HG03575 (cell line): ENCODE measurements at regions not wholly inside any gene's neighbourhood (a gene's known extent, or its start where the extent isn't known, plus 50 kb on each side); places are given as distances from the start of the nearest gene placed in this dataset.
"Not testable (repeated sequence)": the region's sequence is repeated elsewhere in the genome, so short reads cannot be mapped to it uniquely, and the experiment has no call there.

Experiments used
- ATAC-seq: cut with Tn5 transposase; IDR thresholded peaks from one replicate; pipeline ENCODE4 v1.9.1; 2021; ENCODE audit not compliant: unreplicated experiment, insufficient number of reproducible peaks, low FRiP score; ENCODE audit errors: extremely low read depth

DNA sequence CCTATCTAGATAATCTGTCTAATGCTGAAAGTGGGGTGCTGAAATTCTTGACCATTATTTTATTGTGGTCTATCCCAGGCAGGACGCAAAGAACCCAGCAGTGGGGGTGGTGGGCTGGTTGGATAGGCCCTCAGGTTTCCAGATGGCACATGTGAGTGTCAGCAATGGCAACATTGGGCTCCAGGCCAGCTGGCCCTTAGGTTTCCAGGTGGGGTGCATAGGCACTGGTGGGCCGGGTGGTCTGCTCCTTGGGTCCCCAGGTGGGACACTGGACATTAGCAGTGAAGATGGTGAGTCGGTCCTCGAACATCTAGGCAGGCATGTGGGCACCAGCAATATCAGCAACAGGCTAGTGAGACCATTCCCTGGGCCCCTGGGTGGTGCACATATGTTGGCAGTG, 680.3 kb upstream of the ACVR2A start:
- ATAC-seq, result no peak

DNA sequence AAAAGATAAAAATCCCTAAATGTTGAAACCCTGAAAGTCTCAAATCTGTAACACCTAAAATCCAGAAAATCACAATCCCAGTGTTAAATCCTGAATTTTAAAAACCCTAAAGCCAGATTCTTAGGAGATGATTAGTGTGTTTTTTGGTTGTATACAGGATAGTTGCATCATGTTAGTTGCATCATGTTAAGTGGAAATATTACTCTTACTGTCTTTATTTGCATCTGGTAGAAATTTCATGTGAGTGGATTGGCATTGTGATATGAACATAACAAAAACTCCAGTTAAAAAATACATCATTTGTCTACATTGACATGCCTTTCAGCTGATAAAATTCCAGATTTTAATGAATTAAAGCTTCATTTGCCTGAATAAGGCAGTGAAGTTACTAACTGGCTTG, 683.1 kb upstream of the ACVR2A start:
- no peak for ATAC-seq

DNA sequence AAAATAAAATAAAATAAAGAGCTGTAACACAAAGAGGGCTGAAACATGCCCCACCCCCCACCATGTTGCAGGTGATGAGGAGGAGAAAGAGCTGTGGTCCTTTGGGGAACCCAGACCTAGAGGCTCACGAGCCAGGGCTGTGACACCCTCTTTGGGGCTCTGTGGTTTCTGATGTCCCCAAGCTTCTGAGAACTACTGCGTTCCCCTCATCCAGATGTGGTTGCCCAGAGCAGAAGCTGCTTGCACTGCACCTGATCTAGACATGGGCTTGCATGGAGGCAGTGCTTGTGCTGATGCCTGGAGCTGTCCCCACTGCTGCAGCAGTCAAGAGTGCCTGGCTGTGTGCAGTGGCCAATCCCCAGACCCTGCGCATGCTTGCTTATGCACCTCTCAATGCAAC, 687.9 kb upstream of the ACVR2A start:
- ATAC-seq, result no peak

DNA sequence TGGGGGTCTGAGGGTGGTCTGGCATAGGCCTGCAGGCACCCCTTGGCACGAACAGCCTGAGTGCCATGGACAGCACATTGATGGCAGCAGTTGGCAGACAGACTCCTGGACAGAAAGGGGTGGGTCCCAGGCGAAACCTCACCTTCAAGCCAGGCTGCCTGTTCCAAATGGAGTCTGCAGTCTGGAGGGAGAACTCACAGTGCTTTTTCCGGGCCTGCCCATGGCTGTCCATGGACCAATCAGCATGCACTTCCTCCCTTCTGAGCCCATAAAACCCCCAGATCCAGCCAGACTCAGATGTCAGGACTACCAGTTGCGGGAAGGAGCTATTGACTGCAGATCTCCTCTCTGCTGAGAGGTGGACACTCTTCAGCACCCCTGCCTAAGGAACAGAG, 694.6 kb upstream of the ACVR2A start:
- no peak for ATAC-seq

DNA sequence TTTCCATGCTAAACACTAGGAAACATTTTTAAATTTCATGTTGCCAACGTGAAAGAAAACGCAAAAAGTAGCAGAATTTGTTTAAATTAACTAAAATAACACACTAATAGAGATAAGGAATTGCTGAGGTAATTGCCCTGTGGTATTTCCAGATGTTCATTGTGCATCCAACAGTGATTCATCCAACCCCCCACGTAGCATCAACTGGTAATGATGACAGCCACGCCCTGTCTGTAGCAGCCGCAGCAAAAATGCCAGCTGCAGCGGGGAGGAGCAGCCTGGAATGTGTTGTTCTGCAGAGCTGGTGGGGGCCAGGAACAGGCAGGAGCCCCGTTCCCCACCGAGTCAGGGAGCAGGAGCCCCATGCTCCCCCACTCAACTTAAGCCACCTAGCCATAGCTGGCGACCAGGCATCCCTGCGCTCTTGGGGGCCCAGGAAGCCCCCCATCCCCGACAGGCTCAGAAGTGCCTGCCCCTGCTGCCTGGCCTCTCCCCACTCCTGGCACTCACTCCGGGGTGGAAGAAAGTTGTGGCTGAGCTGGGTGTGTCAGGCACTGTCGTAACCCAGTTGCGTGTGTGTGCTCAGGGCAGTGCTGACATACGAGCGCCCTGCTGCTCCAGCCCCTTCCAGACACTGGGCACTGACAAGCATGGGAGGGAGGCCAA, 695.1 kb upstream of the ACVR2A start:
- no peak for ATAC-seq

DNA sequence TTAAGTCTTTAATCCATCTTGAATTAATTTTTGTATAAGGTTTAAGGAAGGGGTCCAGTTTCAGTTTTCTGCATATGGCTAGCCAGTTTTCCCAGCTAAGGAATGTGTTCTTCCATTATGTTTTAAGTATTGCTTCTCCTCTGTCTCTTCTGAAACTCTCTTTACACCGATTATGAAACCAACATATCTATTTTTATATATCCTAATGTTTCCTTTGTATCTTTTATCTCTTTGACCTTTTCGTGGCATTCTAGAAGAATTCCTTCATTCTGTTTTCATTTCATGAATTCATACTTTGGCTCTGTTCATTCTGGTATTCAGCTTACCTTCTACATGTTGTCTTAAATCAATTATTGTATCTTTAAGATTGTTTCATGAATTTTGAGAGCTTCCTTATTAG, 697.0 kb upstream of the ACVR2A start:
- no peak for ATAC-seq

DNA sequence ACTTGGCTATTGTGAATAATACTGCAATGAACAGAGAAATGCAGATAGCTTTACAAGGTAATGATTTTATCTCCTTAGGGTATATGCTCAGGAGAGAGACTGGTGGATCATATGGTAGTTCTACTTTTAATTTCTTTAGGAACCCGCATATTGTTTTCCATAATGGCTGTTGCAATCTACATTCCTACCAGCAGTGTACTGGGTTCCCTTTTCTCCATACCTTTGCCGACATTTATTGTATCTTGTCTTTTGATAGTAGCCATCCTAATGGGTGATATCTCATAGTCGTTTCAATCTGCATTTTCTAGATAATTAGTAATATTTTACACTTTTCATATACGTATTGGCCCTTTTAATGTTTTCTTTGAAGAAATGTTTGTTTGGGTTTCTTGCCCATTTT, 702.9 kb upstream of the ACVR2A start:
- ATAC-seq, result no peak

DNA sequence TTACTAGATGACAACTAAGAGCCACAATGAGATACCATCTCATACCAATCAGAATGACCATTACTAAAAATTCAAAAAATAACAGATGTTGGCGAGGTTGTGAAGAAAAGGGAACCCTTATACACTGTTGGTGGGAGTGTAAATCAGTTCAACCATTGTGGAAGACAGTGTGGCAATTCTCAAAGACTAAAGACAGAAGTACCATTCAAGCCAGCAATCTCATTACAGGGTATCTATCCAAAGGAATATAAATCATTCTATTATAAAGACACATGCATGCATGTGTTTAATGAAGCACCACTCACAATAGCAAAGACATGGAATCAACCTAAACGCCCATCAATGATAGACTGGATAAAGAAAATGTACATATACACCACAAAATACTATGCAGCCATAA, 705.1 kb upstream of the ACVR2A start:
- not testable (repeated sequence) for ATAC-seq

DNA sequence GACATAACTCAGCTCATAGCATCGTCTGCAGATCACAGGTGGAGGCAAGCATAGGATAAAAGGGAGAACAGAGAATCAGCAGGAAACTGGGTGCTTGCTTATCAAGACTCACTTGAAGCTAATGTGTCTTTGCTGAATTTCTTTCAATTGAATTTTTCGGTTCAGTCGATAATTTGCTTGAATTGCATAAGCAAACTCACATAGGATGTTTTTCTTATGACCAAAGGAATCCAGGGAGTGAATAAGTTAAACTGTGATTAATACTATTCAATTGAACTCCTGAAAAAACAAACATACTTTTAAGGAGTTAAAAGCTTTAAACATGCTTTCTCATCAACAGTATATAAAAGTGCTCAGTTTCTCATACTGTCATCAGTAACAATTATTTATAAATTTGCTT, 707.1 kb upstream of the ACVR2A start:
- no peak for ATAC-seq

DNA sequence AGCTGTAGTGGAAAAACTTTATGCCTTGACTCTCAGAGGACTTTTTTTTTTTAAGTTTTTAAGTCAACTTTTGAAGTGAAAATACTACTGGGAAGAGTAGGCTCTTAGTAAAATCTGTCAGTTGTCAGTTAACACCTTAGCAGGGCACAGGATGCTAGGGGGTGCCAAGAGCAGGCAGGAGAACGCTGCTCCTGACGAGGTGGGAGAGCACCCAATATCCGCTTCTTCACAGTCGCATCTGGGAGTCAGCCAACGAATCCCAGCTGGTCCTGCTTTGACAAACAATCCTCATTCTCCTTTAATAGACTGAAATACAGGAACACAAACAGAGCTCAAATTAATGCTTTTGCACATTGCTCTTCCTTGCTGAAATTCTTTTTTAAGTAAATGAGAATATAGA, 709.5 kb upstream of the ACVR2A start:
- ATAC-seq, result no peak

DNA sequence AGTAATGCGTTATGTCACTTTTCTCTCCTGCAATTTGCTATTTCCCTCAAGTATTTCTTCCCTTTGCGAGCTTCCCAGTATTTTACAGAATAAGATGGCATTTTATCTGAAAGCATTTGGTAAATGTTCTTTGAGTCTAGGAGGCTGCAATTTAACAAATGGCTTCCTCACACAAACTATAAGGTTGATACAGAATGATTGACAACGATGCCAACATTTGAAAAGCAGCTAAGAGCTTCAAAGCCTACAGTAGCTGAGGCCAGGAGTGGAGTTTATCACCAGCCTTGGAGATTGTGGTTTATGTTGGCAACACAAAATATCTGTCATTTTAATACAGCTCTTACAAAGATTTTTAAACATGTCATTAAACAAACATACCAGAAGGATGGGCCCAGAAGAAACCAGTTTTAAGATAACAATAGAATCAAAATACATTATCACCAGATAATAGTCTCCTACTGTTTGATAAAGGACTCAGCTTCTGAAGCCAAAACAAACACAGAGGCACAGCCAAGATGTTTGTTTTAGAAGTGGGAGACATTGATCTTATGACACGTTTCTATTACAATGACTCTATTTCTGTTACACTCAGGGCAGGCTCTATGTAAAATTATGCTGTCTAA, 711.4 kb upstream of the ACVR2A start:
- no peak for ATAC-seq

DNA sequence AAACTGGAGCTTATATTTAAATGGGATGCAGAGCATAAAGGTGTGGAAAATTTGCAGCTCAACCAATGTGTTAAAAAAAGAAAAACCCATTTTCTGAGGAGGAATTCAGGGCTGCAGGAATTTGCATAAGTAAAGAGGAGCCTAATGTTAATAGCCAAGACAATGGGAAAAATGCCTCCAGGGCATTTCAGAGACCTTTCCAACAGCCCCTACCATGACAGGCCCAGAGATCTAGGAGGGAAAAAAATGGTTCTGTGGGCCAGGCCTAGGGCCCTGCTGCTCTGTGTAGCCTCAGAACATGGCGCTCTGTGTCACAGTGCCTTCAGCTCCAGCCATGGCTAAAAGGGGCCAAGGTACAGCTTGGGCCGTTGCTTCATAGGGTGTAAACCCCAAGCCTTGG, 719.7 kb upstream of the ACVR2A start:
- ATAC-seq, result no peak

DNA sequence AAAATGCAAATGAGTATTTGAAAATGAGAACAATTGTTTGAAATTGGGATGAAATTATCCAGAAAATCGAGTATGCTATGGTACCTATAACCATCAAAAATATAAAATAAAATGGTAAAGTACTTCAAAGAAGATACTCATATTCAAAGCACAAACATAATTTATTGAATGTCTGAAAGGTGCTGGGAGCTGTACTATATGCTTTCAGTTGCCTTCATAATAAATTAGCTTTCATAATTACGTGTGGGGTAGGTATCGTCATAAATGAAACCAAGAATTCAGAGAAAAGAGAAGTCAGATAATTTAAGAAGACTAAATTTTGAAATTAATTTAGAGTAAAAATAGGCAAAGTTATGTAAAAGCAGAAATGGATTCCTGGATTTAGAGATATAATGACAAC, 721.9 kb upstream of the ACVR2A start:
- ATAC-seq, result no peak

DNA sequence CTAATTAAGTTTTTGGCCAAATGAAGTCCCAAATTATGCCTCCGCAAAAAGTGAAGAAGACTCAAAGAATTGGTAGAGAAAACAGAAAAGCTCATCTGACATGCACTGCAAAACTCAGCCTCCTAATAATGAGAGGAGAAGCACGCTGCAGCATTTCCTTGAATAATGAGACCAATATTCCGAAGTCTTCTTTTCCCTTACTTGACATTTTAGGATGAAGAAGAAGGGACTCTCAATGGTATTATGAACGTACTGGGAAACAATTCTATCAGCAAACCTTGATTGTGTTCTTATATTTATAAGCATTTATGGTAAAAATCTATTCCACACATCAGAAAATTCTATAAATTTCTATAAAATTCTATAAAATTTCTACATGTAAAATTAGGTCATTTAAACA, 733.9 kb upstream of the ACVR2A start:
- no peak for ATAC-seq

DNA sequence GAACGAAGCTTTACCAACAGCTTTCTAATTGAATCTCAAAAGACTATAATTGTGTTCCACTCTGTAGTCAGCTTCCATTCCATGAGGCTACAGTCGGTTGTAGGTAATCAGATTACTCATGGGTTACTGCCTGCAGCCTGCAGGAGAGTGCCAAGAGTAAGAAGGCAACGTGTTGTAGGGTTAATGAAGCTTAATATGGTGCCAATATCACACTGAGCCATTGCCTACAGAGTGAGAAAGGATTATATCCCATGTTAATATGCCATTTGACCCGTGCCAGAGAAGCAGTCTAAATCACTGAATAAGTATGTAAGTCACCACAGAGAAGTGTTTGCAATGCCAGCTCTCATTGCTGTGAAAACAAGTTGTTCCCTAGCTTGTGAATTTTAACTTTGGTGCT, 734.5 kb upstream of the ACVR2A start:
- no peak for ATAC-seq

DNA sequence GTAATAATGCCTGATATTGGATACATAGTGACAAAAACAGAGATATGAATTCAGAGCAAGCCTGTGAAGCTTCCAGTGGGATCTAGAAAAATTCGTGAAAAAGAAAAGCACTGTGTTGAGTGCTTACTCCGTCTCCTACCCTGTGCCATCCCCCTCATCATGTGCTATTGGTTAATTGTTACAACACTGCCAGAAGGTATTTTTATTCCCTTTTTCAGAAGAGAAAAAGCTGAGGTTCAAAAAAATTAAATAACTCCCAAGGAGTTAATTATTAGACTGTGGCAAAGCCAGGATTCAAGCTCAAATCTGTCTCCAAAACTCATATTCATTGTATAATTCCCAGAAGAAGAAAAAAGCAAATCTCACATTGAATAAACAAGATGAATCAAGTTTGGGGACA, 735.5 kb upstream of the ACVR2A start:
- ATAC-seq, result no peak

DNA sequence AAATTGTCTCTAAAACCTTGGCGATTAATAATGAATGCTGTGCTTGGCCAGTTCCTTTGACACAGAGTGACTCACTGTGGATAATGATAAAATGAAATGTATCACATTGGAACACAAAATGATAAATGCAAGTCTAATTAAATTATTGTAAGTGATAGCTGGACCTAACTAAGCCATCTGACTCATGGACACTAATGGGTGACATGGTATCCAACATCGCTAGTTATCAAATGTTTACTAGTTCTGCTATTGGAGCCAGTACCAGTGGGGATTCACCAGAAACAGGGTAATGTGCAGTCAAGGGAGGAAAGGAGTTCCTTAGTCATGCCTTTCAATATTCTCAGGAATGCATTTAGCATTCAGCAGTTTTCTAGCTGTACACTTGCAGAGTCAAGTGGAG, 736.3 kb upstream of the ACVR2A start:
- no peak for ATAC-seq

DNA sequence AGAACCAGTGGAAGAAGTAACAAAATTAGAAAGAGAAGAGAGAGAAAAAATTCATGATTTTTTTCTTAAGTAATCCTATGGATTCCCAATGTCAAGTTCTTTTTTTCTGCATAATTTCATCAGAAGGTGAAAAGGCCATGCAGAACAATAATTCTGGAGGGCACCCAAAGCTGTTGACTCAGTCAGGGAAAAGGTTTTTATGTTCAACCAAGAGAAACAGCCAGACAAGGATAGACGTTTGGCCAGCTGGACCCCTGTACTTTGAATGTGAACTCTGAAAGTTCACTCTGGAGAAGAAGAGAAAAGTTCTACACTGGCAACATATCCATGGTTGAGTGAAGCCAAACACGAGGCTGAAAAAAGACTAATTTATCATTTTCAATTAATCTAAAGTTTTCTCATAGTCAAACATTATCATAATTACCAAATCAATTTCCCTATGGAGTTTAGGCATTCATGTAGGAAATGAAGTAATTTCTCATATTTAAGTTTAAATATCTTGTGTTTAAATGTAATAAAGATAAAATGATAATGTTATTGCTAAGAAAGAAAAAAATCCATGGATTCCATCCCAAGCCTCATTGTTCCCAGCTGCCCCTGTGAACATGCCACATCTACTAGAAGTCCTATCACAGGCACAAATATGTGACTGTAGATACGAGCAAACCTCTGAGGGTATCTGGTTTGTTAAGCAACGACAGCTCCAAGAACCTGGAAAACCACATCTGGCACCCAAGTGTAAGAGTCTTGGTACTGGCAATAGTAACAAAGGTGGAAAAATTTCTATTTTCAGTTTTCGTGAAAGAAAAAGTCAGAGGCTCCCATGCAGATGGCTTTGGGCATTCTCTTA, 742.7 kb upstream of the ACVR2A start:
- ATAC-seq, result no peak

DNA sequence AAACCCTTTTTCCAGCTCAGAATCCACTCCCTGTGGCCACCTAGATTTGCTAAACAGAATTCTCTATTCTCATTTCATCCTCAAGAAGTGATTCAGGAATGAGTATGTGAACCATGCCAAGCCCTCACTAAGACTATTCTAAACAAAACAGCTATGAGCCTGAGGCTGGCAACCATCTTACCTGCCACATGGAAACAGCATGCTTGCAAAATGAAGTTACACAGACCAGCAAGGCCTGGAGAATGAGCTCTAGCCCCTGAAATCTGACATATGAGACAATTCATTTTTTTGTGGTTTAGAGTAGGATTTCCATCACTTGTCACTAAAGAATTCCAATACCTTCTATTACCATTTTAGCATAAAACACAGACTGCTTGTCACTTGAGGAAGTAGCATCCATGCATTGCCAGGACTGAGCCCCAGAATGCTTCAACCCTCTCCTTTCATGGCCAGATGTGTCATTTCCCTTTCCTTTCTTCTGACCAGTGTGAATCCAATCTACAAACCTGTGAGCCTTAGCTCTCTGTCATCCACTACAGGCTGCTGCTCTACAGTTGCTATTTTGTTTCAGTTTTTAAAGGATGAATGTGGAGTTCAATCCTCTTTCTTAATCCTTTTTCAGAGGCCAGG, 744.3 kb upstream of the ACVR2A start:
- no peak for ATAC-seq

DNA sequence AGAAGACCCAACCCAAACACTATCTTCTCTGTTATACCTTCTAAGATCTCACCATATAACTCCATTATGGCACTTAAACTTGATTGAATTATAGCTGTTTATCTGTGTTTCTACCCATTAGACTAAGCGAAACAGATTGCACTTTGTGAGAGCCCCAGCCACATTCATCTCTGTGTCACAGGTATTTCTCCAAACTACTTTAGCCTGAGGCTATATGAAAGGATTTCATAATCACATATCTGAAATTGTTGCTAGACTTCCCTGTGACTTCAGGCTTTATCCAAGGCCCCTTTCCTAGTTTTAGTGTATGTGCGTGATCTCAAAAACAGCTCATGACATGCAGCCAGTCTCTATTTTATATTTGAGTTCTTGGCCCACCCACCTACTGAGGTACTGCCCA, 745.0 kb upstream of the ACVR2A start:
- no peak for ATAC-seq
